Mammary epithelial cell (primary cell): ENCODE measurements at regions not wholly inside any gene's neighbourhood (a gene's known extent, or its start where the extent isn't known, plus 50 kb on each side); places are given as distances from the start of the nearest gene placed in this dataset.

ENCODE experiments used
- CTCF ChIP-seq, 2 donors: IDR thresholded peaks in 1 of 2; conservative IDR thresholded peaks in 1 of 2; 2 replicates each; pipeline ENCODE4 v1.5.1; 2011 to 2012; ENCODE audit warnings: inconsistent platforms in 2 of 2, low read length in 2 of 2, mild to moderate bottlenecking in 2 of 2, control low read depth in 1 of 2, low read depth in 1 of 2; ENCODE audit not compliant: insufficient read depth in 1 of 2; ENCODE audit errors: extremely low read depth in 1 of 2
- EZH2 ChIP-seq: IDR thresholded peaks from 2 replicates; pipeline ENCODE4 v1.6.1; 2012; ENCODE audit warnings: low read length, inconsistent platforms, borderline replicate concordance

GRCh38 chr4:127518046-127518445, 114.7 kb upstream of the INTU start:
- TF ChIP-seq CTCF (conservative IDR thresholded peaks at IDR 0.05 in 1 of 2, IDR thresholded peaks at IDR 0.05 in 1 of 2; ENCODE audit: extremely low read depth in 1 of 2, insufficient read depth in 1 of 2, low read depth in 1 of 2, low read length in 2 of 2) (no peak), EZH2 (no peak)
